SJCRH30 (cell line): ENCODE measurements at regions not wholly inside any gene's neighbourhood (a gene's known extent, or its start where the extent isn't known, plus 50 kb on each side); places are given as distances from the start of the nearest gene placed in this dataset.
"Not testable (repeated sequence)": the region's sequence is repeated elsewhere in the genome, so short reads cannot be mapped to it uniquely, and the experiment has no call there.

Experiments used
- DNase-seq, 2 experiments: peaks; one replicate each; pipeline ENCODE4 v3.0.0-alpha.2; 2015 to 2020
- H3K27ac ChIP-seq: fragments of 250-450 bp; sonication (Bioruptor Pico); 2 replicates; pipeline ENCODE4 v1.5.1; 2020; ENCODE audit warnings: mild to moderate bottlenecking, moderate library complexity
- H3K27me3 ChIP-seq: fragments of 250-450 bp; sonication (Bioruptor Pico); 2 replicates; pipeline ENCODE4 v1.5.1; 2020; ENCODE audit warnings: mild to moderate bottlenecking, moderate library complexity
- H3K36me3 ChIP-seq: fragments of 250-450 bp; sonication (Bioruptor Pico); 2 replicates; pipeline ENCODE4 v1.5.1; 2020; ENCODE audit warnings: mild to moderate bottlenecking, moderate library complexity
- H3K4me1 ChIP-seq: fragments of 250-450 bp; sonication (Bioruptor Pico); 2 replicates; pipeline ENCODE4 v1.5.1; 2020; ENCODE audit warnings: mild to moderate bottlenecking, moderate library complexity
- H3K4me3 ChIP-seq: fragments of 250-450 bp; sonication (Bioruptor Pico); 2 replicates; pipeline ENCODE4 v1.5.1; 2020; ENCODE audit warnings: mild to moderate bottlenecking, moderate library complexity
- H3K9me3 ChIP-seq: fragments of 250-450 bp; sonication (Bioruptor Pico); replicated peaks from 2 replicates; pipeline ENCODE4 v1.5.1; 2020; ENCODE audit warnings: mild to moderate bottlenecking, moderate library complexity

DNA sequence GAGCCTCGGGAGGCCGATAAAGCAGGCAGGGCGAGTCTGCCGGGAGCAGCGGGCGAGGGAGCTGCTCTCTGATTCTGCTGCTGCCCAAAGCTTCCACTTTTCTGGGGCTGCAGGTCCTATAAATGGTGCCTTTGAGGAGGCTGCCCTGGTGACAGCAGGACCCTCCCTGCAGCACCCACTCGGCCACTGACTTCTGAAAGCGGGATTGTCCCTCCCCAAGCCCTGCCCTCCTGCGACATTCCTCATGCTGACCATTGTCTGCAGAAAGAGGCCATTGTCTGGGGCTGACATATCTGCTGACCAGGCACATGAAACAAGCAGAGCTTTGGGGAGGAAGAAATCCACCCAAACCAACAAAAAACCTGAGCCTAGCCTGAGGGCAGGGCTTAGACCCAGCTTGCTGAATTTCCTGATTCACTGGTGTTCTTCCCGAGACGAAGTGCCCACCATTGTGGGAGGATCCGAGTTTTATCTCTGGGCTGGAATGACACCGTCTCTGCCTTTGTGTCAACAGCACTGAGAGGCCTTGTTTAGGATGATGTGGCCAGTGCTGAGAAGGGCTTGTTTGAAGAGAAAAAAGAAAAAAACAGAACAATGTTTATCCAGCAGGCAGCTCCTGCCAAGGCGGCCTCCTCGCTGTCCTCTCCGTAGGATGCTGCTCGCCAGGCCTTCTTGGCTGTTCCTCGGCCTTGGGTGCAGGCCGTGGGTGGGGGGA is 129.7 kb downstream of the MYCN start:
- peak; percentile 88 to 96 for DNase-seq

DNA sequence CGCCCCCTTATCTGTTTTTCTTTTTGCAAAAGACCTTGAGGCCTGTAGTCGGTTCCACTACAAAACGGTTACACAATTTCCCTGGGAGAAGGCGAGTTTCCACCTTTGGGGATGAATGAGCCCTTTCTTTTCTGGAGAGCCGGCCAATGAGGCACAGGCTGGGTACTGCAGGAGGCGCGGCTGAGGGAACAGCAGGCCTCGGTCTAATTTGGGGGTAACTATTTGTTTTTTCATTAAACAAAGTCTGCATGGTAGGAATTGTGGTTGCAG is 129.2 kb downstream of the MYCN start:
- Histone ChIP-seq H3K36me3 (no peaks in the 10 kb centered on the region), H3K9me3 (peaks cover 3% of the 10 kb centered on the region; the same call in 1 of the 2 replicates), H3K4me1 (peaks cover 38% of the 10 kb centered on the region), H3K27me3 (no peaks in the 10 kb centered on the region), H3K4me3 (peak overlapping the region; percentile 30), H3K27ac (peak overlapping the region; percentile 80)
- DNase-seq: peak in 1 of 2 experiments; percentile 95

More for the DNA sequence above, 129.7 kb downstream of the MYCN start:
- H3K4me3 ChIP-seq: peak overlapping the region; percentile 30
- no peaks in the 10 kb centered on the region for H3K27me3 ChIP-seq
- peak overlapping the region; percentile 80 for H3K27ac ChIP-seq
- 0 out of 2 replicates have a peak, but pooled peaks cover 3% of the 10 kb centered on the region for H3K9me3 ChIP-seq
- H3K4me1 ChIP-seq: peaks cover 38% of the 10 kb centered on the region
- H3K36me3 ChIP-seq: no peaks in the 10 kb centered on the region

DNA sequence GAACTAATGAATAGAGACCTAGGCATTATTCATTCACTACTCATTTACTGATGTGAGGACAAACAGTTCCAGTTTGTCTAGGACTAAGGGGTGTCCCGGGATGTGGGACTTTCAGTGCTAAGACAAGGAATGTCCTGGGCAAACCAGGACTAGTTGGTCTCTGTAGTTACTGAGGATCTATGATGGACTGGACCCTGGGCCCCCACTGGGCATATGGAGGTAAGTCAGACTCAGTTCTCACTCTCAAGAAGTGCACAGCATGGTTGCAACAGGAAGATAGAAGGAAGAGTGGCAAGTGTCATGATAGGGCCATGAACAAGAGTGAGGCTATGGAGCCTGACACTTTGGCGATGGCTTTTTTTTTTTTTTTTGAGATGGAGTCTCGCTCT is 128.2 kb downstream of the MYCN start:
- no peak overlapping the region for H3K4me3 ChIP-seq
- no peaks in the 10 kb centered on the region for H3K36me3 ChIP-seq
- peaks cover 38% of the 10 kb centered on the region for H3K4me1 ChIP-seq
- DNase-seq: peak in 1 of 2 experiments; percentile 32
- H3K27me3 ChIP-seq: no peaks in the 10 kb centered on the region
- H3K27ac ChIP-seq: peak overlapping the region; percentile 80; the same call in 1 of the 2 replicates
- peaks cover 13% of the 10 kb centered on the region for H3K9me3 ChIP-seq

GRCh38 chr2:16067866-16068551 is 127.7 kb downstream of the MYCN start:
- peaks cover 38% of the 10 kb centered on the region for H3K4me1 ChIP-seq
- H3K27ac ChIP-seq: no peak overlapping the region
- peaks cover 19% of the 10 kb centered on the region for H3K9me3 ChIP-seq
- H3K4me3 ChIP-seq: no peak overlapping the region
- H3K27me3 ChIP-seq: no peaks in the 10 kb centered on the region
- H3K36me3 ChIP-seq: no peaks in the 10 kb centered on the region
- peak in 1 of 2 experiments; percentile 32 for DNase-seq

DNA sequence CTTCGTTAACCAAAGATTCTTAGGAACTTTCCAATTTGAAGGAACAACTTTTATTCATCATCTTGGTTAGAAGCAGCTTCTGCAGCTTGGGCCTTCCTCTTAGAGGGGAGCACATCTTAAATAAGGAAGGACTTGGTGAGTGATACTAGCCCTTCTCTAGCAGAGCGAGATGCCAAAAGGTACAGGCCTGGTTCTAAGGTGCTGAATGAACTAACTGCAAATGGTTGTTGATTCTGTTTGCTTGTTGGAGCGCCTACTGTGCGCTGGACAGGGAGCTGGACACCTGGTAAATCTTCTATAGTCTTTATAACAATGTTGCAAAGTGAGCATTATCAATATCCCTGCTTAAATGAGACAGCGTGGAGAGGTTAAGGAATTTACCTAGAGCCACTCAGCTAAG is 127.1 kb downstream of the MYCN start:
- DNase-seq: no peak
- H3K27me3 ChIP-seq: no peaks in the 10 kb centered on the region
- H3K4me1 ChIP-seq: peaks cover 37% of the 10 kb centered on the region
- no peaks in the 10 kb centered on the region for H3K36me3 ChIP-seq
- no peak overlapping the region for H3K27ac ChIP-seq
- H3K4me3 ChIP-seq: no peak overlapping the region
- H3K9me3 ChIP-seq: peaks cover 23% of the 10 kb centered on the region

DNA sequence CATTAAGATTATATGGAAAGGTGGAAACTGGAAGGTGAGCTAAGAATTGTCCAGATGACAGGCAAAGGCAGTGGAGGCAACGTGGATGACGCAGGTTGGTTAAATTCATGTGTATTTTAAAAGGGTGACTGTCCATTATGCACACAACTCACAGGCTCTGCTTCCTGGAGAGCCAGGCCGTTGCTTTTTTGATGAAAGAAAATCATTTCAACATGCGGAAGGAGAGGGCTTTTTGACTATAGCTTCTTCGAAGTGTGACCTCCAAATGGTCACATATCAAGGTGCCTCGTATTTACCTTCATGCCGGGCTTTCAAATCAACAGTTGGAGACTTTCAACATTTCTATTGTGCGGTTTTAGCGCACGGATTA is 126.7 kb downstream of the MYCN start:
- no peak overlapping the region for H3K27ac ChIP-seq
- DNase-seq: no peak
- H3K4me3 ChIP-seq: no peak overlapping the region
- no peaks in the 10 kb centered on the region for H3K36me3 ChIP-seq
- H3K4me1 ChIP-seq: peaks cover 32% of the 10 kb centered on the region
- H3K9me3 ChIP-seq: peaks cover 27% of the 10 kb centered on the region
- no peaks in the 10 kb centered on the region for H3K27me3 ChIP-seq

- Histone ChIP-seq H3K27me3 (no peaks in the 10 kb centered on the region), H3K9me3 (peaks cover 31% of the 10 kb centered on the region), H3K36me3 (no peaks in the 10 kb centered on the region), H3K4me3 (no peak overlapping the region), H3K4me1 (peaks cover 29% of the 10 kb centered on the region), H3K27ac (no peak overlapping the region)
- no peak for DNase-seq
These were observed 126.1 kb downstream of the MYCN start for GRCh38 chr2:16066261-16067036.

DNA sequence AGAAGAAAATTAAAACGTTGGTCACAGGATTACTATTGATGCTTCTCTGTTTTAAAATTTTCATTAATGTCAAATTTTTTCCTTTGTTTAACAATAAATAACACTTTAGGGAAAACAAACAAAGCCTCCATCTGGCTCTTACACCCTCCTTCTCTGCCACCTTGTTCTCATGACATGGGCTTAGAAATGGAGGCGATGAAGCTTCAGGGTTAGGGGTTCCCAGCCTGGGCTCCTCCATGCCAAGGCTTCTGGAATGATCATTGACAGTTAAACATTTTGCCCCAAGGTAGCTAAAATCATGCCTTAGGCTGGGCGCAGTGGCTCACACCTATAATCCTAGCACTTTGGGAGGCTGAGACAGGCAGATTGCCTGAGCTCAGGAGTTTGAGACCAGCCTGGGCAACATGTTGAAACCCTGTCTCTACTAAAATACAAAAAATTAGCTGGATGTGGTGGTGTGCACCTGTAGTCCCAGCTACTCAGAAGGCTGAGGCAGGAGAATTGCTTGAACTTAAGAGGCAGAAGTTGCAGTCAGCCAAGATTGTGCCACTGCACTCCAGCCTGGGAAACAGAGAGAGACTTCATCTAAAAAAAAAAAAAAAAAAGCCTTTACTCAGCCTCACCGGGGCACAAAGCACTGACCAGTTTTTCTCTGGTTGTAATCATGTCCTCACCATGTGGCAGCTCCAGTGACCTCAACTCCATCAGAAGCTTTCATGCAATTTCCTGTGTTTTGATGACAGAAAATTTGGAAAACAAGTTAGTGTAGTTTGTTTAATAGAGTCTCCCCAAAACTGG is 125.1 kb downstream of the MYCN start:
- H3K27ac ChIP-seq, DNase-seq, H3K36me3 ChIP-seq, H3K4me3 ChIP-seq, H3K27me3 ChIP-seq: not testable (repeated sequence)
- peaks cover 23% of the 10 kb centered on the region for H3K4me1 ChIP-seq
- H3K9me3 ChIP-seq: peaks cover 31% of the 10 kb centered on the region

DNA sequence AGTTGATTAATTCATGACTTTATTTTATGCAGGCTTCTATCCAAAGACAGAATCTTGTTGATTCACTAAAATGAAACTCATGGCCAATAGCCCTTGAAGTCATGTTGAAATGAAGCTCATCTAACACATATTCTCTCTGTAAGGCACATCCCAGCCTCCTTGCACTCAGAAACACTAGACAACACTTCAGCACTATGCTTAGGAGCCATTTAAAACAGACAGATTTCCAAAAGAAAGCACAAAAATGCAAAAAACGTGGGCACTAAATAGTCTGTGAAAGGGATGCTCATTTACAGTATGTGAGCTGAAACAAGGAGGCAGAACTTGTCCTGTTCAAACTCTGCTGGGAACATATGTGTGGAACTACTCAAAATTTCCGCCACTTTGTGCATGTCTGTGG is 124.4 kb downstream of the MYCN start:
- Histone ChIP-seq H3K4me1 (peaks cover 16% of the 10 kb centered on the region), H3K4me3 (no peak overlapping the region), H3K27ac (no peak overlapping the region), H3K36me3 (no peaks in the 10 kb centered on the region), H3K27me3 (no peaks in the 10 kb centered on the region), H3K9me3 (peaks cover 31% of the 10 kb centered on the region)
- no peak for DNase-seq

DNA sequence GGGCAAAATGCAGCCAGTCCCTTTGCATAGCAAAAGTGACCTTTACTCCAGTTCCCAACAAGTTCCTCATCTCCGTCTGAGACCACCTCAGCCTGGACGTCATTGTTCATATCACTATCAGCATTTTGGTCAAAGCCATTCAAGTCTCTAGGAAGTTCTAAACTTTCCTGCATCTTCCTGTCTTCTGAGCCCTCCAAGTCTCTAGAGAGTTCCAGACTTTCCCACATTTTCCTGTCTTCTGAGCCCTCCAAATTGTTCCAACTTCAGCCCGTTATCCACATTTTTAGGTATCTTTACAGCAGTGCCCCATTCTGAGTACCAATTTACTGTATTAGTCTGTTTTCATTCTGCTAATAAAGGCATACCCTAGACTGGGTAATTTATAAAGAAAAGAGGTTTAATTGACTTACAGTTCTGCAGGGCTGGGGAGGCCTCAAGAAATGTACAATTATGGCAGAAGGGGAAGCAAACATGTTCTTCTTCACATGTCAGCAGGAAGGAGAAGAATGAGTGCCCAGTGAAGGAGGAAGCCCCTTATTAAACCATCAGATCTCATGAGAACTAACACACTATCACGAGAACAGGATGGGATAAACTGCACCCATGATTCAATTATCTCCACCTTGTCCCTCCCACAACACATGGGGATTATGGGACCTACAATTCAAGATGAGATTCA is 123.7 kb downstream of the MYCN start:
- DNase-seq: no peak
- Histone ChIP-seq H3K4me1 (peaks cover 11% of the 10 kb centered on the region), H3K36me3 (no peaks in the 10 kb centered on the region), H3K27ac (no peak overlapping the region), H3K9me3 (peaks cover 31% of the 10 kb centered on the region), H3K4me3 (no peak overlapping the region), H3K27me3 (no peaks in the 10 kb centered on the region)

GRCh38 chr2:16063251-16063850 is 123.0 kb downstream of the MYCN start:
- DNase-seq: no peak
- Histone ChIP-seq H3K36me3 (no peaks in the 10 kb centered on the region), H3K4me3 (no peak overlapping the region), H3K9me3 (peaks cover 31% of the 10 kb centered on the region), H3K4me1 (peaks cover 8% of the 10 kb centered on the region), H3K27me3 (no peaks in the 10 kb centered on the region), H3K27ac (no peak overlapping the region)

- H3K36me3 ChIP-seq: no peaks in the 10 kb centered on the region
- H3K4me3 ChIP-seq: no peak overlapping the region
- peaks cover 7% of the 10 kb centered on the region; the same call in 1 of the 2 replicates for H3K4me1 ChIP-seq
- H3K27me3 ChIP-seq: no peaks in the 10 kb centered on the region
- H3K9me3 ChIP-seq: peaks cover 31% of the 10 kb centered on the region
- DNase-seq: no peak
- H3K27ac ChIP-seq: no peak overlapping the region
These were observed 122.3 kb downstream of the MYCN start for GRCh38 chr2:16062471-16063250.
